ENCODE measurements at regions not wholly inside any gene's neighbourhood (a gene's known extent, or its start where the extent isn't known, plus 50 kb on each side); places are given as distances from the start of the nearest gene placed in this dataset.

DNA sequence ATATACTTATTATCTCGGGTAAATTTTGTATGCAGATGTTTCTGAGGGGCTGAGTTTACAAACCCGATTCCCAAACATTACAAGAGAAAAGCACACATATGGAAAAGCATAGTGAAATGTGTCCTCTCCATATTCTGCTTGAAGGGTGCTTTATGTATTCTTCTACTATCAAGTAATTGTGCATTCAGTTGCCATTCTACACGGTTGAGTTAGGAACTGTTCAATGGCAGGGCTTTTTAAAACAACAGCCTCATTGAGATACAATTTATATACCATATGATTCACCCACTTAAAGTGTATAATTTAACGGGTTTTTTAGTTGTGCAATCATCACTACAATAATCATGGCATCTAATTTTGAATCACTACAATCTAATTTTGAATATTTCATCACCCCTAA is 138.4 kb upstream of the DLGAP1 start:
- Histone ChIP-seq H3K4me3 (replicated peaks in 1 of 3) (no peak overlapping the region), H3K9me3 (no peaks in the 10 kb centered on the region)
- no peak for TF ChIP-seq POLR2A (IDR thresholded peaks at IDR 0.05)
- TF ChIP-seq, protein P1, sequence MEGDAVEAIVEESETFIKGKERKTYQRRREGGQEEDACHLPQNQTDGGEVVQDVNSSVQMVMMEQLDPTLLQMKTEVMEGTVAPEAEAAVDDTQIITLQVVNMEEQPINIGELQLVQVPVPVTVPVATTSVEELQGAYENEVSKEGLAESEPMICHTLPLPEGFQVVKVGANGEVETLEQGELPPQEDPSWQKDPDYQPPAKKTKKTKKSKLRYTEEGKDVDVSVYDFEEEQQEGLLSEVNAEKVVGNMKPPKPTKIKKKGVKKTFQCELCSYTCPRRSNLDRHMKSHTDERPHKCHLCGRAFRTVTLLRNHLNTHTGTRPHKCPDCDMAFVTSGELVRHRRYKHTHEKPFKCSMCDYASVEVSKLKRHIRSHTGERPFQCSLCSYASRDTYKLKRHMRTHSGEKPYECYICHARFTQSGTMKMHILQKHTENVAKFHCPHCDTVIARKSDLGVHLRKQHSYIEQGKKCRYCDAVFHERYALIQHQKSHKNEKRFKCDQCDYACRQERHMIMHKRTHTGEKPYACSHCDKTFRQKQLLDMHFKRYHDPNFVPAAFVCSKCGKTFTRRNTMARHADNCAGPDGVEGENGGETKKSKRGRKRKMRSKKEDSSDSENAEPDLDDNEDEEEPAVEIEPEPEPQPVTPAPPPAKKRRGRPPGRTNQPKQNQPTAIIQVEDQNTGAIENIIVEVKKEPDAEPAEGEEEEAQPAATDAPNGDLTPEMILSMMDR (IDR thresholded peaks at IDR 0.05) = no peak

DNA sequence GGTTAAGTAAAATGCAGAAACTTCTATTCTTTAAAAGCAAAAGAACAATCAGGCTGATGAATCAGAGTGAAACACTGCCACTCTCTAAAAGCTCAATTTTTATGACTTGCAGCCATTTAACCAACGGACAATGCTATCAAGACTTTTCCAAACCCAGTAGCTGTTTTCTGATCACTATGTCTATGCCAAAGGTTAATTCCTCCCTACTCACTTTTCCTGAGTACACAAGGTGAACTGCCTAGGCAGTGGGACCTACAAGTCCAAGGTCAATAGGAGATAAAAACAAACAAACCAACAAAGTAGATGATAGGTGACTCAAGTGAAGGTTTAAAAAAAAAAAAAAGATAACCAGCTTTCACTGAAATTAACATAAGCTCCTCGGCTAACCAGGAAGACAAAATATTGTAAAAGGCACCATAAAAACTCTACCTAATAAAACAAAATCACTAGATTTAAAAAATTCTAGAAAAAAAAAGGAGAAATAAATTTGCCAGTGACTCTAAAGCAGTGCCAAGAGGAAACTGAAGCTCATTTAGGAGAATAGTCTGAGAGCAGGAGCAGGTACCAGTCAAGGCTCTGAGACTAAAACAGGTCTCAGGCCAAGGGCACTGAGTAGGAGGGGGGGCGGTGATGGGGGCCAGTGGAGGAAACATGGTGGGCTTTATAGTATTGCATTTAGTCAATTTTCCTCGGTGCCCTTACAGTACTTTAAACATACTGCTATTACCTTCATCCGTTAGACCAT is 134.1 kb upstream of the DLGAP1 start:
- Histone ChIP-seq H3K27ac (no peak overlapping the region), H3K4me3 (replicated peaks in 1 of 3) (no peak overlapping the region), H3K9me3 (no peaks in the 10 kb centered on the region), H3K27me3 (no peaks in the 10 kb centered on the region), H3K36me3 (no peaks in the 10 kb centered on the region), H3K4me1 (no peaks in the 10 kb centered on the region)
- no peak for TF ChIP-seq POLR2A (IDR thresholded peaks at IDR 0.05)
- TF ChIP-seq, protein P1 (IDR thresholded peaks at IDR 0.05) = no peak
- WGBS, 2 donors = 77 to 86% methylated on average over 5 of the region's 5 CpGs
- intact Hi-C loops (cut with DNase I) = no loop called here
- DNase-seq = no peak

More for the DNA sequence above, 138.4 kb upstream of the DLGAP1 start:
- H3K36me3 ChIP-seq = no peaks in the 10 kb centered on the region
- 75 to 80% methylated on average over 4 of the region's 4 CpGs for WGBS, 2 donors
- no peak overlapping the region for H3K27ac ChIP-seq
- no peaks in the 10 kb centered on the region for H3K4me1 ChIP-seq
- no peaks in the 10 kb centered on the region for H3K27me3 ChIP-seq
- intact Hi-C loops (cut with DNase I) = no loop called here
- DNase-seq = no peak

DNA sequence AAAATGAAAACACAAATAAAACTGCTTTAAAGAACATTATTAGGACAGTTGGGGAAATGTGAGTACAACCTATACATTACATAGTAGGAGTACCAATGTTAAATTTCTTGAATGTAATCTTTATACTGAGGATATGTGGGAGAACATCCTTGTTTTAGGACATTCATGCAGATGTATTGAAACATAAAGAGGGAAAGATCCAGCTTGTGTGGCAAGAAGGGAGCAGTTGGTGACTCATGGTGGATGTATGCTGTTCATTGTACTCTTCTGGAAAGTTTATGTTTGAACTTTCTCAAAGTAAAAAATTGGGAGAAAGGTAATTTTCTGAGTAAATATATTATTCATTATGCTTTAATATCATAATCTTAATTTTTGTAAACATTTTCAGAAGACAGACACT is 132.1 kb upstream of the DLGAP1 start:
- no peaks in the 10 kb centered on the region for H3K4me1 ChIP-seq
- no peaks in the 10 kb centered on the region for H3K27me3 ChIP-seq
- H3K36me3 ChIP-seq = no peaks in the 10 kb centered on the region
- no peaks in the 10 kb centered on the region for H3K9me3 ChIP-seq
- no peak overlapping the region for H3K4me3 ChIP-seq (replicated peaks in 1 of 3)
- no peak overlapping the region for H3K27ac ChIP-seq
- TF ChIP-seq, protein P1 (IDR thresholded peaks at IDR 0.05) = no peak
- TF ChIP-seq POLR2A (IDR thresholded peaks at IDR 0.05) = no peak
- intact Hi-C loops (cut with DNase I) = no loop called here
- DNase-seq = no peak

- 55 to 56% methylated on average over 2 of the region's 2 CpGs for WGBS, 2 donors
- intact Hi-C loops (cut with DNase I) = no loop called here
- Histone ChIP-seq H3K4me3 (replicated peaks in 1 of 3) (no peak overlapping the region), H3K27me3 (no peaks in the 10 kb centered on the region), H3K9me3 (no peaks in the 10 kb centered on the region), H3K36me3 (no peaks in the 10 kb centered on the region), H3K27ac (no peak overlapping the region), H3K4me1 (no peaks in the 10 kb centered on the region)
- TF ChIP-seq, protein P1 (IDR thresholded peaks at IDR 0.05) = no peak
- TF ChIP-seq POLR2A (IDR thresholded peaks at IDR 0.05) = no peak
- no peak for DNase-seq
These were observed 131.6 kb upstream of the DLGAP1 start for GRCh38 chr18:4586731-4587130.

GRCh38 chr18:4582431-4583335 is 127.6 kb upstream of the DLGAP1 start:
- H3K9me3 ChIP-seq = no peaks in the 10 kb centered on the region
- no peak overlapping the region for H3K4me3 ChIP-seq (replicated peaks in 1 of 3)
- no peak for TF ChIP-seq POLR2A (IDR thresholded peaks at IDR 0.05)
- TF ChIP-seq, protein P1 (IDR thresholded peaks at IDR 0.05) = no peak
- no peaks in the 10 kb centered on the region for H3K36me3 ChIP-seq
- H3K27me3 ChIP-seq = no peaks in the 10 kb centered on the region
- DNase-seq = no peak
- intact Hi-C loops (cut with DNase I) = no loop called here
- no peak overlapping the region for H3K27ac ChIP-seq
- 71 to 79% methylated on average over 3 of the region's 3 CpGs for WGBS, 2 donors
- no peaks in the 10 kb centered on the region for H3K4me1 ChIP-seq
